ENCODE measurements at regions not wholly inside any gene's neighbourhood (a gene's known extent, or its start where the extent isn't known, plus 50 kb on each side); places are given as distances from the start of the nearest gene placed in this dataset.

GRCh38 chr5:57551251-57551650 is 68.6 kb upstream of the ACTBL2 start:
- TF ChIP-seq POLR2A (IDR thresholded peaks at IDR 0.05; ENCODE audit: low read depth, low read length) (no peak), POLR2AphosphoS5 (IDR thresholded peaks at IDR 0.05; ENCODE audit: low read depth, low read length) (no peak), TAF1 (IDR thresholded peaks at IDR 0.05; ENCODE audit: low read depth, low read length) (no peak), SPI1 (IDR thresholded peaks at IDR 0.05; ENCODE audit: low read depth, low read length) (no peak)
